ENCODE measurements at regions not wholly inside any gene's neighbourhood (a gene's known extent, or its start where the extent isn't known, plus 50 kb on each side); places are given as distances from the start of the nearest gene placed in this dataset.

GRCh38 chr6:1024161-1024560 is 287.7 kb upstream of the FOXQ1 start:
- DNase-seq, result no peak

- DNase-seq, result no peak
Measured at GRCh38 chr6:1023229-1023628, 288.7 kb upstream of the FOXQ1 start.

- DNase-seq, result no peak
Measured at GRCh38 chr6:1022719-1023118, 289.2 kb upstream of the FOXQ1 start.

- DNase-seq, result no peak
Measured at GRCh38 chr6:1020837-1021236, 291.1 kb upstream of the FOXQ1 start.

- DNase-seq, result no peak
Measured at GRCh38 chr6:1020133-1020532, 291.8 kb upstream of the FOXQ1 start.

GRCh38 chr6:1018041-1018440 is 293.9 kb upstream of the FOXQ1 start:
- no peak for DNase-seq

- no peak for DNase-seq
Measured at GRCh38 chr6:1016329-1017302, 295.3 kb upstream of the FOXQ1 start.

- DNase-seq, result no peak
Measured at GRCh38 chr6:1015825-1016224, 296.1 kb upstream of the FOXQ1 start.

GRCh38 chr6:1014431-1014807 is 297.5 kb upstream of the FOXQ1 start:
- DNase-seq, result no peak

- DNase-seq, result no peak
Measured at GRCh38 chr6:1013656-1014430, 298.1 kb upstream of the FOXQ1 start.

- DNase-seq, result no peak
Measured at GRCh38 chr6:1009103-1009502, 302.8 kb upstream of the FOXQ1 start.

- no peak for DNase-seq
Measured at GRCh38 chr6:1007159-1007558, 304.7 kb upstream of the FOXQ1 start.

GRCh38 chr6:1004885-1005630 is 306.8 kb upstream of the FOXQ1 start:
- DNase-seq, result no peak

GRCh38 chr6:1003394-1004160 is 308.3 kb upstream of the FOXQ1 start:
- no peak for DNase-seq

- no peak for DNase-seq
Measured at GRCh38 chr6:1002989-1003388, 308.9 kb upstream of the FOXQ1 start.

- DNase-seq, result no peak
Measured at GRCh38 chr6:1001655-1002349, 308.9 kb upstream of the EXOC2 start.

GRCh38 chr6:999552-999951 is 306.6 kb upstream of the EXOC2 start:
- no peak for DNase-seq

- no peak for DNase-seq
Measured at GRCh38 chr6:998551-998950, 305.6 kb upstream of the EXOC2 start.

GRCh38 chr6:996271-996852 is 303.4 kb upstream of the EXOC2 start:
- DNase-seq, result no peak

GRCh38 chr6:991192-991591 is 298.3 kb upstream of the EXOC2 start:
- DNase-seq, result no peak

- DNase-seq, result no peak
Measured at GRCh38 chr6:984031-984430, 291.1 kb upstream of the EXOC2 start.
